WTC11 (cell line): ENCODE measurements at regions not wholly inside any gene's neighbourhood (a gene's known extent, or its start where the extent isn't known, plus 50 kb on each side); places are given as distances from the start of the nearest gene placed in this dataset.

ENCODE experiments used
- ATAC-seq: fragments of 200-7000 bp; cut with Tn5 transposase; 2 replicates; pipeline ENCODE4 v1.10.0; 2021; ENCODE audit warnings: mild to moderate bottlenecking, moderate library complexity
- CTCF ChIA-PET: fragments of 300-600 bp; sonication (Branson Sonifier 250); formaldehyde crosslinking; loops from one replicate; lab custom pipeline; 2021; ENCODE audit warnings: antibody characterized with exemption; lab: Charles Lee
- POLR2A ChIA-PET: fragments of 350-600 bp; sonication (Branson Sonifier 250); formaldehyde crosslinking; loops from one replicate; lab custom pipeline; 2021; ENCODE audit warnings: antibody characterized with exemption; lab: Charles Lee
- DNase-seq: peaks from one replicate; pipeline ENCODE4 v3.0.0; 2021; ENCODE audit warnings: low spot score
- H3K27ac Mint-ChIP-seq: 2 replicates; pipeline ENCODE4 v1.8.0; 2021; ENCODE audit warnings: mixed read lengths
- H3K27me3 Mint-ChIP-seq: 2 replicates; pipeline ENCODE4 v1.8.0; 2021; ENCODE audit warnings: low read depth, mild to moderate bottlenecking, moderate library complexity, mixed read lengths
- H3K36me3 Mint-ChIP-seq: 2 replicates; pipeline ENCODE4 v1.8.0; 2021; ENCODE audit warnings: mixed read lengths
- H3K4me1 Mint-ChIP-seq: 2 replicates; pipeline ENCODE4 v1.8.0; 2022; ENCODE audit warnings: mixed read lengths
- H3K4me3 Mint-ChIP-seq: 2 replicates; pipeline ENCODE4 v1.8.0; 2021; ENCODE audit warnings: mild to moderate bottlenecking, moderate library complexity, mixed read lengths
- H3K9me3 Mint-ChIP-seq: 2 replicates; pipeline ENCODE4 v1.8.0; 2021; ENCODE audit warnings: mixed read lengths
- AR ChIP-seq: fragments of 250-450 bp; sonication (Bioruptor Pico); IDR thresholded peaks from 2 replicates; pipeline ENCODE4 v1.9.0; 2021; ENCODE audit warnings: mild to moderate bottlenecking
- ATF2 ChIP-seq: sonication (generic); formaldehyde crosslinking; IDR thresholded peaks from 2 replicates; pipeline ENCODE4 v1.8.1; 2022; ENCODE audit warnings: low read depth, missing genetic modification reagents, borderline replicate concordance
- CREM ChIP-seq: sonication (generic); formaldehyde crosslinking; IDR thresholded peaks from 2 replicates; pipeline ENCODE4 v1.8.1; 2022; ENCODE audit warnings: mild to moderate bottlenecking, missing genetic modification reagents, moderate library complexity
- E2F1 ChIP-seq: sonication (generic); formaldehyde crosslinking; IDR thresholded peaks from 2 replicates; pipeline ENCODE4 v1.8.0; 2022; ENCODE audit warnings: mild to moderate bottlenecking, missing genetic modification reagents
- FOXJ3 ChIP-seq: sonication (generic); formaldehyde crosslinking; IDR thresholded peaks from 2 replicates; pipeline ENCODE4 v1.9.0; 2021; ENCODE audit warnings: missing genetic modification reagents, mild to moderate bottlenecking, borderline replicate concordance
- FOXP4 ChIP-seq: sonication (generic); formaldehyde crosslinking; IDR thresholded peaks from 2 replicates; pipeline ENCODE4 v1.8.0; 2022; ENCODE audit warnings: mild to moderate bottlenecking, missing genetic modification reagents
- GABPB1 ChIP-seq: sonication (generic); formaldehyde crosslinking; IDR thresholded peaks from 2 replicates; pipeline ENCODE4 v1.8.1; 2023; ENCODE audit warnings: mild to moderate bottlenecking, missing genetic modification reagents
- HMGA2 ChIP-seq: fragments of 250-450 bp; sonication (Bioruptor Pico); IDR thresholded peaks from 2 replicates; pipeline ENCODE4 v1.4.0; 2021; ENCODE audit warnings: mild to moderate bottlenecking, moderate library complexity
- JAZF1 ChIP-seq: fragments of 250-450 bp; sonication (Bioruptor Pico); IDR thresholded peaks from 2 replicates; pipeline ENCODE4 v1.9.0; 2021; ENCODE audit warnings: moderate library complexity, mild to moderate bottlenecking, inconsistent platforms
- JUN ChIP-seq: sonication (generic); formaldehyde crosslinking; IDR thresholded peaks from 2 replicates; pipeline ENCODE4 v1.8.0; 2023; ENCODE audit warnings: mild to moderate bottlenecking, missing genetic modification reagents
- MAX ChIP-seq: sonication (generic); formaldehyde crosslinking; IDR thresholded peaks from 2 replicates; pipeline ENCODE4 v1.8.0; 2022; ENCODE audit warnings: mild to moderate bottlenecking, missing genetic modification reagents
- MYBL2 ChIP-seq: sonication (generic); formaldehyde crosslinking; IDR thresholded peaks from 2 replicates; pipeline ENCODE4 v1.8.1; 2023; ENCODE audit warnings: mild to moderate bottlenecking, moderate library complexity, missing genetic modification reagents
- NFYB ChIP-seq: sonication (generic); formaldehyde crosslinking; conservative IDR thresholded peaks from 2 replicates; pipeline ENCODE4 v1.8.0; 2022; ENCODE audit warnings: low read depth, missing genetic modification reagents
- NR1H2 ChIP-seq: sonication (generic); formaldehyde crosslinking; IDR thresholded peaks from 2 replicates; pipeline ENCODE4 v1.9.0; 2021; ENCODE audit warnings: mild to moderate bottlenecking, moderate library complexity, missing genetic modification reagents
- TP53 ChIP-seq: sonication (generic); formaldehyde crosslinking; IDR thresholded peaks from 2 replicates; pipeline ENCODE4 v1.8.1; 2023; ENCODE audit warnings: mild to moderate bottlenecking, missing genetic modification reagents
- ZNF317 ChIP-seq: sonication (generic); formaldehyde crosslinking; IDR thresholded peaks from 2 replicates; pipeline ENCODE4 v1.8.1; 2023; ENCODE audit warnings: low read depth, mild to moderate bottlenecking, moderate library complexity, missing genetic modification reagents, borderline replicate concordance
- ZNF425 ChIP-seq: fragments of 250-450 bp; sonication (Bioruptor Pico); conservative IDR thresholded peaks from 2 replicates; pipeline ENCODE4 v1.9.0; 2021; ENCODE audit warnings: mild to moderate bottlenecking

- no peak overlapping the region for H3K27ac Mint-ChIP-seq
- peaks cover 24% of the 10 kb centered on the region for H3K9me3 Mint-ChIP-seq
- ATAC-seq (no peak), DNase-seq (no peak)
- no peak overlapping the region for H3K4me3 Mint-ChIP-seq
- peaks cover 5% of the 10 kb centered on the region for H3K4me1 Mint-ChIP-seq
- TF ChIP-seq NR1H2 (CRISPR knock-in tag) (no peak), AR (no peak), HMGA2 (CRISPR knock-in tag) (no peak), FOXJ3 (no peak), NFYB (CRISPR knock-in tag) (no peak), CREM (CRISPR knock-in tag) (no peak)
- POLR2A ChIA-PET: no interaction called here
- CTCF ChIA-PET: no interaction called here
- H3K36me3 Mint-ChIP-seq: peaks cover 16% of the 10 kb centered on the region
- peaks cover 5% of the 10 kb centered on the region; the same call in 1 of the 2 replicates for H3K27me3 Mint-ChIP-seq
These were observed 137.8 kb upstream of the SOX1 start for GRCh38 chr13:111929036-111929616.

- DNase-seq (no peak), ATAC-seq (no peak)
- POLR2A ChIA-PET: interaction anchor here (0.6 kb wide), 1 partner anchor 431 kb away, joined by 5 read pairs; no protein-coding TSS in a partner anchor
- CTCF ChIA-PET: no interaction called here
- TF ChIP-seq FOXP4 (CRISPR knock-in tag) (no peak), MYBL2 (CRISPR knock-in tag) (no peak), GABPB1 (CRISPR knock-in tag) (no peak), NR1H2 (CRISPR knock-in tag) (no peak), MAX (CRISPR knock-in tag) (no peak), JAZF1 (CRISPR knock-in tag) (no peak), E2F1 (CRISPR knock-in tag) (no peak), ZNF425 (no peak), ATF2 (CRISPR knock-in tag) (no peak), TP53 (no peak), ZNF317 (no peak), JUN (CRISPR knock-in tag) (no peak), NFYB (CRISPR knock-in tag) (no peak)
- Mint-ChIP-seq H3K27me3 (peaks cover 13% of the 10 kb centered on the region), H3K9me3 (peaks cover 24% of the 10 kb centered on the region), H3K4me3 (no peak overlapping the region), H3K4me1 (peaks cover 13% of the 10 kb centered on the region), H3K27ac (no peak overlapping the region), H3K36me3 (peaks cover 16% of the 10 kb centered on the region)
These were observed 130.6 kb upstream of the SOX1 start for GRCh38 chr13:111936267-111936925.
